GM10266 (cell line): ENCODE measurements at regions not wholly inside any gene's neighbourhood (a gene's known extent, or its start where the extent isn't known, plus 50 kb on each side); places are given as distances from the start of the nearest gene placed in this dataset.

ENCODE experiments used
- DNase-seq: peaks from one replicate; pipeline ENCODE4 v3.0.0; 2012; ENCODE audit errors: extremely low spot score
- TF ChIP-seq, protein P1 (sequence below): IDR thresholded peaks from 2 replicates; pipeline ENCODE4 v1.5.1; 2012; ENCODE audit warnings: mild to moderate bottlenecking, low read depth; ENCODE audit not compliant: control insufficient read depth, insufficient read depth; ENCODE audit errors: missing control alignments

DNA sequence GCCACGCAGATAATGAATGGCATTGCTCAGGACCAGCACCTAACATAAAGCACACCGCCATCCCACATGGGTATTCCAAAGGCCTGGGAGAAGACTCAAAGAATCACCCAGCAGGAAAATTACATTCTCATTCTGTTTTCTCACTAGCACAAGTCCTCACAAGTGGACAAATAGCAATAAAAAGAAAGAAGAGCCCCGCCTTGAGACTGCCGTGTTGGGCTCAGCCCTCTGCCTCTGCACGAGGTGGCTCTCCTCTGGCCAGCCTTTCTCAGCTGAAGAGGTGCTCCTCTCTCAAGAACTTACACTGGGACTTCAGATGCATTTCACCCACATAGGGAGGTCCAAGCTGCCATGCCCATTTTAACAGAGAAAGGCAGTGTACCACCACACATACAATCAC, 207.5 kb downstream of the SPTSSA start:
- no peak for DNase-seq
- TF ChIP-seq, protein P1, sequence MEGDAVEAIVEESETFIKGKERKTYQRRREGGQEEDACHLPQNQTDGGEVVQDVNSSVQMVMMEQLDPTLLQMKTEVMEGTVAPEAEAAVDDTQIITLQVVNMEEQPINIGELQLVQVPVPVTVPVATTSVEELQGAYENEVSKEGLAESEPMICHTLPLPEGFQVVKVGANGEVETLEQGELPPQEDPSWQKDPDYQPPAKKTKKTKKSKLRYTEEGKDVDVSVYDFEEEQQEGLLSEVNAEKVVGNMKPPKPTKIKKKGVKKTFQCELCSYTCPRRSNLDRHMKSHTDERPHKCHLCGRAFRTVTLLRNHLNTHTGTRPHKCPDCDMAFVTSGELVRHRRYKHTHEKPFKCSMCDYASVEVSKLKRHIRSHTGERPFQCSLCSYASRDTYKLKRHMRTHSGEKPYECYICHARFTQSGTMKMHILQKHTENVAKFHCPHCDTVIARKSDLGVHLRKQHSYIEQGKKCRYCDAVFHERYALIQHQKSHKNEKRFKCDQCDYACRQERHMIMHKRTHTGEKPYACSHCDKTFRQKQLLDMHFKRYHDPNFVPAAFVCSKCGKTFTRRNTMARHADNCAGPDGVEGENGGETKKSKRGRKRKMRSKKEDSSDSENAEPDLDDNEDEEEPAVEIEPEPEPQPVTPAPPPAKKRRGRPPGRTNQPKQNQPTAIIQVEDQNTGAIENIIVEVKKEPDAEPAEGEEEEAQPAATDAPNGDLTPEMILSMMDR, result no peak

DNA sequence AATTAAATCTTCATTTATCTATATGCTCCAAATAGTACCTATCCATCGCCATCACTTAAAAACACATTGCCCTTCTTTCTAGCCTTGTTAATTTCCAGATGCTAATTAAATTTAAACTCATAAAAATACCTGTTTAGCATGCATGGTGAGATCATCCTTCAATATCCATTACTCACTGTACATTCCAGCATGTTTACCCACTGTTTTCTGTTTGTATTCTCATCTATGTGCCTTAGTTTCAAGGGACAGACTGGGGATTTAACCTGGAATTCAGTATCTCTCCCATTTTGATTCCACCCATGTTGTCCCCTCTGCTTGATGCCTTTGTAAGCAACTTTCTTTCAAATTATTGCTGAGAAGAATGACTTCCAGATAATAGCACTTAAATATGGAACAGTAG, 208.0 kb downstream of the SPTSSA start:
- TF ChIP-seq, protein P1, result no peak

DNA sequence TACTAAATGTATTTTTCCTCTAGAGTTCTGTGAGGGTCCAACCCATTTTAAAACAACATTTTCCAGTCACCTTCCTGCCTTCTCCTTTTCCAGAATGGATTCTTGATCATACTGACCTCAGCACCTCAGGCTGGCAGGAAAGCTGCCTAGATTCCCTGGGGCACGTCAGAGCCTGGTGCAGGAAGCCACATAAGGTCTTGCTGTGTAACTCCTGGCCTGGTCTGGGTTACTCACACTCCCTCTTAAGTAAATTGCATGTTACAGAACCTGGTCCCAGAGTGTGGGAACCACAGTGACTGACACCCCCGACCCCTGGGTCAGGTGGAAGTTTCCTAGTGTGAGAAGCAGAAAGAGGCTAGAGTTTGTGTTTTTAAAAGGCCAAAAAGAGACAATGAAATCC, 209.8 kb downstream of the SPTSSA start:
- DNase-seq, result no peak
- TF ChIP-seq, protein P1, result no peak

More for the DNA sequence above, 208.0 kb downstream of the SPTSSA start:
- no peak for DNase-seq

- no peak for DNase-seq
- TF ChIP-seq, protein P1, result no peak
These were observed 210.4 kb downstream of the SPTSSA start for GRCh38 chr14:34251662-34252061.

DNA sequence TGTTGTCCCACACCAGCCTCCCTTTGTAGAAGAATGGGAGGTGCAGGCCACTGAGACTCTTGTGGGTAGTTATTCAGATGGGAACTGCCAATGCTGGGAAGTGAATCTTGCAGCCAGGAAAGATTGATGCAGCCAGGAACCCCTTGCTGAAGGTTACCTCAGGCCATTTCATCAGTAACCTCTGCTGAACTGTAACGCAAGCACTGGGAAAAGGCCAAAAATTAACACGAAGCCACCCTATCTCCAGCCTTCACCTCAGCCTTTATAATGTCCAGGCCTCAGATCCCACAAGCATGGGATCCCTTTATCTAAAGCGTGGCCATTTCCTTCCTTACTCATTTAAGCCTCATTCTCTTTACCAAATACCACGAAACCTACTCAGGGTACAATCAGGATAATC, 211.1 kb downstream of the SPTSSA start:
- TF ChIP-seq, protein P1, result no peak
- DNase-seq, result no peak

GRCh38 chr14:34247605-34248004, 214.4 kb downstream of the SPTSSA start:
- DNase-seq, result no peak
- TF ChIP-seq, protein P1, result no peak

GRCh38 chr14:34246206-34246605, 215.8 kb downstream of the SPTSSA start:
- TF ChIP-seq, protein P1, result no peak

More at GRCh38 chr14:34246206-34246605, 215.8 kb downstream of the SPTSSA start:
- DNase-seq, result no peak
